ENCODE measurements at regions not wholly inside any gene's neighbourhood (a gene's known extent, or its start where the extent isn't known, plus 50 kb on each side); places are given as distances from the start of the nearest gene placed in this dataset.

- H3K9ac ChIP-seq (ENCODE audit: low read depth, low read length, poor library complexity, severe bottlenecking) = no peak overlapping the region
- no peak overlapping the region for H3K4me2 ChIP-seq (ENCODE audit: low read depth, low read length, poor library complexity, severe bottlenecking)
- H3K27me3 ChIP-seq (ENCODE audit: insufficient read depth, low read length, poor library complexity, severe bottlenecking) = no peaks in the 10 kb centered on the region
- peaks cover 11% of the 10 kb centered on the region for H3K4me1 ChIP-seq (ENCODE audit: insufficient read depth, low read length, poor library complexity, severe bottlenecking)
- no peaks in the 10 kb centered on the region; the same call in 1 of the 2 replicates for H3F3A ChIP-seq (ENCODE audit: low read depth)
- TF ChIP-seq CTCF (conservative IDR thresholded peaks at IDR 0.05; ENCODE audit: low read length) (no peak), EZH2phosphoT487 (IDR thresholded peaks at IDR 0.05; ENCODE audit: borderline replicate concordance) (no peak)
- H3K9me2 ChIP-seq (replicated peaks; ENCODE audit: low read depth, low read length) = no peaks in the 10 kb centered on the region
- no peak overlapping the region for H3K4me3 ChIP-seq (ENCODE audit: low read length, poor library complexity, severe bottlenecking)
- H3K36me3 ChIP-seq (ENCODE audit: insufficient read depth, low read length) = no peaks in the 10 kb centered on the region
- no peaks in the 10 kb centered on the region for H3K79me2 ChIP-seq (ENCODE audit: insufficient read depth, low read length)
- no peak overlapping the region for H2AFZ ChIP-seq (ENCODE audit: low read length)
- H4K20me1 ChIP-seq (ENCODE audit: insufficient read depth, low read length, poor library complexity, severe bottlenecking) = no peaks in the 10 kb centered on the region
- H3K9me3 ChIP-seq (ENCODE audit: insufficient read depth, low read depth, low read length) = no peaks in the 10 kb centered on the region
Measured at GRCh38 chr2:150023663-150024062, 436.1 kb upstream of the MMADHC start.

- Histone ChIP-seq H3K4me3 (ENCODE audit: low read length, poor library complexity, severe bottlenecking) (no peak overlapping the region), H3K9ac (ENCODE audit: low read depth, low read length, poor library complexity, severe bottlenecking) (no peak overlapping the region), H4K20me1 (ENCODE audit: insufficient read depth, low read length, poor library complexity, severe bottlenecking) (no peaks in the 10 kb centered on the region), H3F3A (ENCODE audit: low read depth) (no peaks in the 10 kb centered on the region; the same call in 1 of the 2 replicates), H3K4me1 (ENCODE audit: insufficient read depth, low read length, poor library complexity, severe bottlenecking) (peaks cover 11% of the 10 kb centered on the region), H3K36me3 (ENCODE audit: insufficient read depth, low read length) (no peaks in the 10 kb centered on the region), H3K4me2 (ENCODE audit: low read depth, low read length, poor library complexity, severe bottlenecking) (no peak overlapping the region), H3K27me3 (ENCODE audit: insufficient read depth, low read length, poor library complexity, severe bottlenecking) (no peaks in the 10 kb centered on the region), H2AFZ (ENCODE audit: low read length) (no peak overlapping the region), H3K9me2 (replicated peaks; ENCODE audit: low read depth, low read length) (no peaks in the 10 kb centered on the region), H3K9me3 (ENCODE audit: insufficient read depth, low read depth, low read length) (no peaks in the 10 kb centered on the region), H3K79me2 (ENCODE audit: insufficient read depth, low read length) (no peaks in the 10 kb centered on the region)
- TF ChIP-seq CTCF (conservative IDR thresholded peaks at IDR 0.05; ENCODE audit: low read length) (no peak), EZH2phosphoT487 (IDR thresholded peaks at IDR 0.05; ENCODE audit: borderline replicate concordance) (no peak)
Measured at GRCh38 chr2:150023044-150023443, 435.5 kb upstream of the MMADHC start.

GRCh38 chr2:150020937-150021673 is 433.5 kb upstream of the MMADHC start:
- Histone ChIP-seq H3K4me2 (ENCODE audit: low read depth, low read length, poor library complexity, severe bottlenecking) (no peak overlapping the region), H2AFZ (ENCODE audit: low read length) (no peak overlapping the region), H3K27me3 (ENCODE audit: insufficient read depth, low read length, poor library complexity, severe bottlenecking) (no peaks in the 10 kb centered on the region), H4K20me1 (ENCODE audit: insufficient read depth, low read length, poor library complexity, severe bottlenecking) (no peaks in the 10 kb centered on the region), H3K79me2 (ENCODE audit: insufficient read depth, low read length) (no peaks in the 10 kb centered on the region), H3K9me2 (replicated peaks; ENCODE audit: low read depth, low read length) (no peaks in the 10 kb centered on the region), H3K4me3 (ENCODE audit: low read length, poor library complexity, severe bottlenecking) (no peak overlapping the region), H3K9me3 (ENCODE audit: insufficient read depth, low read depth, low read length) (no peaks in the 10 kb centered on the region), H3K9ac (ENCODE audit: low read depth, low read length, poor library complexity, severe bottlenecking) (no peak overlapping the region), H3K4me1 (ENCODE audit: insufficient read depth, low read length, poor library complexity, severe bottlenecking) (no peaks in the 10 kb centered on the region), H3F3A (ENCODE audit: low read depth) (no peaks in the 10 kb centered on the region; the same call in 1 of the 2 replicates), H3K36me3 (ENCODE audit: insufficient read depth, low read length) (no peaks in the 10 kb centered on the region)
- no peak for TF ChIP-seq CTCF (conservative IDR thresholded peaks at IDR 0.05; ENCODE audit: low read length)
- TF ChIP-seq EZH2phosphoT487 (IDR thresholded peaks at IDR 0.05; ENCODE audit: borderline replicate concordance) = no peak

Data from Loucy (cell line).